KBM-7 (cell line): ENCODE measurements at regions not wholly inside any gene's neighbourhood (a gene's known extent, or its start where the extent isn't known, plus 50 kb on each side); places are given as distances from the start of the nearest gene placed in this dataset.

Experiments
- DNase-seq: peaks from one replicate; pipeline ENCODE4 v3.0.0-alpha.2; 2015
- in situ Hi-C: fragments of 300-500 bp; cut with MboI; formaldehyde crosslinking; loops from 2 replicates; pipeline ENCODE4 v1.14.3; 2020; ENCODE audit warnings: low sequenced_read_pairs, low pct_unique_long_range_greater_than_20kb, mixed read lengths

- in situ Hi-C loops: no loop called here
Measured at GRCh38 chr5:5951953-5952352, 426.4 kb downstream of the MED10 start.

DNA sequence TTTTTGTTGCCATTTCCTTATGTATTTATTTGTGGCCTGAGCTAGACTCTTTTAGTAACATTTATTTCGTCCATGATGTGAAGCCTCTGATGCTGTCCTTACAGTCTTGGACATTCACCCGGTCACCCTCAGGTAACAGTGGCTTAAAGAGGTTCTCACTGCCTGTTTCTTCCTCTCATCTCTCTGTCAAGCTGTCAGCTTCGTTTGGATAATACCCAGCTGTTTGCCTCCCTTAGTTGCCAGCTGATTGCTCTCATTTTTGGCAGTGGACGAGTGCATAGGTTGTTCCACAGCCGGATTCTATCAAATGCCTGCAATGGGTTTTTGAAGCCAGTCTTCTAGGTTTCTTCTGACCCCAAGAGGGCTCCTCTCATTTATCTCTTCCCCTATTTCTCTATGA is 427.7 kb downstream of the MED10 start:
- in situ Hi-C loops: no loop called here
- no peak for DNase-seq

More at GRCh38 chr5:5951953-5952352, 426.4 kb downstream of the MED10 start:
- DNase-seq: no peak

GRCh38 chr5:5941486-5941885 is 436.9 kb downstream of the MED10 start:
- no peak for DNase-seq
- in situ Hi-C loops: no loop called here

DNA sequence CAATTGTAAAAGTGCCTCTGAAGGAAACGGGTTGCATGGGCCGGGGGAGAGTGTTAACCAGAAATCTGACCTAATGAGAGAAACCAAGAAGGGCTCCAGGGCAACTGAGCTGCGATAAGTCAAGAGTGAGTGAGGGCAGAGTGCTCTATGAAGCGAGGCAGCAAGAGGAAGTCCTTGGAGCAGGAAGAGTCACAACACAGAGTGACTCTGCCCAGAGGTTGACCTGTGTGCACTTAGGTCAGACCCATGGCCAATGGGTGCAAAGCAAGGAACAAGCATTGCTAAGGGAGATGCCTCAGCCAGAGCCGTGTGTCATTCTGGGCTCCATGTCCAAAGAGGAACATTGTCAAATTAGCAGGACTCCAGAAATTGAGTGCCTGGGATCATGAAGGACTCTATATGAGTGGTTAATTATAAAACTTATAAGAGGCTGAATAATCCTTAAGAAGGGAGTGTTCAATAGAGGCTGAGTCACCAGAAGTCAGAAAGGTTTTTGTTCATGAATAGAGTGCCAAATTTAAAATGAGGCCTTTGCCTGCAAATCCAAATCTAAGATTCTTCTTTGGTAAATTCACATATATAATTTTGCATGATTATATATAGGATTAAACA is 438.5 kb downstream of the MED10 start:
- DNase-seq: no peak
- in situ Hi-C loops: no loop called here

GRCh38 chr5:5933651-5934050 is 444.7 kb downstream of the MED10 start:
- DNase-seq: no peak
- in situ Hi-C loops: no loop called here

DNA sequence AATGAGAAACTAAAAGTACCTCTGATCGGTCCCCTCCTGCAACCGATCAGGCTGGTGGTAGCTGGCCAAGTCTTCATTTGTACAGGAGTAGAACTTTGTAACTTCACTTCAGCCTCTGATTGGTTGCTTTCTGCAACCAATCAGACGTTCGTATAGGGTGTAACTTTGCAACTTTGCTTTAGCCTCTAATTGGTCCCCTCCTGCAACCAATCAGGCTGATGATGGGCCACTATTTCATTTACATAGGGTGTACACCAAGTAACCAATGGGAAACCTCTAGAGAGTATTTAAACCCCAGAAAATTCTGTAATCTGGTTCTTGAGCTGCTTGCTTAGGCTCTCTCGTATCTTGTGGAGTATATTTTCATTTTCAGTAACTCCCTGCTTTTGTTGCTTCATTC is 445.5 kb downstream of the MED10 start:
- in situ Hi-C loops: no loop called here

GRCh38 chr5:5930561-5930960 is 447.8 kb downstream of the MED10 start:
- in situ Hi-C loops: no loop called here
- DNase-seq: no peak

More for the DNA sequence above, 445.5 kb downstream of the MED10 start:
- no peak for DNase-seq

GRCh38 chr5:5929291-5930020 is 448.9 kb downstream of the MED10 start:
- in situ Hi-C loops: no loop called here
- no peak for DNase-seq

- no peak for DNase-seq
- in situ Hi-C loops: no loop called here
Measured at GRCh38 chr5:5925191-5925590, 453.2 kb downstream of the MED10 start.

- in situ Hi-C loops: no loop called here
- no peak for DNase-seq
Measured at GRCh38 chr5:5919411-5919810, 458.9 kb downstream of the MED10 start.

DNA sequence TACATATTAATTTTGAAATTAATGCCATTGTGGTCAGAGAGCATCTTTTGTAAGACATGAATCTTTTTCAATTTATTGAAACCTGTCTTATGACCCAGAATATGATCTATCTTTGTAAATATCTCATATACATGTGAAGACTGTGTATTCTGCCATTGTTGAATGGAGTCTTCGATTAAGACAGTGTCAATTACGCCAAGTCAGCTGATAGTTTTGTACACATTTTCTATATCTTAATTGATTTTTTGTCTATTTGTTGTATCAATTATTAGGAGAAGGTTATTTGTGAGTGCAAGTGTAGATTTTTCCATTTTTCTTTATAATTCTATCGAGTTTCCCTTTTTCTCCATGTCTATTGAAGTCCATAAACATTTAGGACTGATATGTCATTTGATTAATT is 471.6 kb downstream of the MED10 start:
- in situ Hi-C loops: no loop called here

DNA sequence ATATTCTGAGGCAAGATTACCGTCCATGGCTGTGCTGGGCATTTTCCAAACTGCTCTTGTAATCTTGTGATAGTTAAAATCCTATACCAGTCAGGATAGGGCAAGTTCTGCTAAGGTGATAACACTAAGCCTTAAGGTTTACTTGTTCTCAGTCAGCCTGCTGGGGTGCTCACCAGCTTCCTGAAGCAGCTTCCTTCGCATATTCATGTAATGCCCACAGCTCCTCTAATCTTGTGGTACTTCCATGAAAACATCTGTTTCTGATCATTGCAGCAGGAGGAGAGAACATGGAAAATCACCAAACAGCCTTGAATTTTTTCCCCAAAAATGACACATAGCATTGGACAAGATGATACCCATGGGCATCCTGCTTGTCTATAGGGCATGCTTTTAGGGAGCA is 473.2 kb downstream of the MED10 start:
- in situ Hi-C loops: no loop called here
- DNase-seq: no peak

More for the DNA sequence above, 471.6 kb downstream of the MED10 start:
- no peak for DNase-seq

DNA sequence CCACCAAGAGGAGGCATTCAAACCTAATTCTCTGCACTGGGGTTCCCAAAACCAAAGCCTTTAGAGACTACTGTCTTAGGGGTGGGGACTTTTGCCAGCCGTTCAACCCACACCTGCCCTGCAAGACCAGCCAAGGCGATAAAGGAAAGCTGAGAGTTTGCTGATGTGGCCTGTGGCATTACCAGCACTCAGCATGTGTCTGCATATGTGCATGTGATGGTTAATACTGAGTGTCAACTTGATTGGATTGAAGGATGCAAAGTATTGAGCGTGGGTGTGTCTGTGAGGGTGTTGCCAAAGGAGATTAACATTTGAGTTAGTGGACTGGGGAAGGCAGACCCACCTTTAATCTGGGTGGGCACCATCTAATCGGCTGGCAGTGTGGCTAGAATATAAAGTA is 474.2 kb downstream of the MED10 start:
- in situ Hi-C loops: no loop called here
- DNase-seq: no peak

DNA sequence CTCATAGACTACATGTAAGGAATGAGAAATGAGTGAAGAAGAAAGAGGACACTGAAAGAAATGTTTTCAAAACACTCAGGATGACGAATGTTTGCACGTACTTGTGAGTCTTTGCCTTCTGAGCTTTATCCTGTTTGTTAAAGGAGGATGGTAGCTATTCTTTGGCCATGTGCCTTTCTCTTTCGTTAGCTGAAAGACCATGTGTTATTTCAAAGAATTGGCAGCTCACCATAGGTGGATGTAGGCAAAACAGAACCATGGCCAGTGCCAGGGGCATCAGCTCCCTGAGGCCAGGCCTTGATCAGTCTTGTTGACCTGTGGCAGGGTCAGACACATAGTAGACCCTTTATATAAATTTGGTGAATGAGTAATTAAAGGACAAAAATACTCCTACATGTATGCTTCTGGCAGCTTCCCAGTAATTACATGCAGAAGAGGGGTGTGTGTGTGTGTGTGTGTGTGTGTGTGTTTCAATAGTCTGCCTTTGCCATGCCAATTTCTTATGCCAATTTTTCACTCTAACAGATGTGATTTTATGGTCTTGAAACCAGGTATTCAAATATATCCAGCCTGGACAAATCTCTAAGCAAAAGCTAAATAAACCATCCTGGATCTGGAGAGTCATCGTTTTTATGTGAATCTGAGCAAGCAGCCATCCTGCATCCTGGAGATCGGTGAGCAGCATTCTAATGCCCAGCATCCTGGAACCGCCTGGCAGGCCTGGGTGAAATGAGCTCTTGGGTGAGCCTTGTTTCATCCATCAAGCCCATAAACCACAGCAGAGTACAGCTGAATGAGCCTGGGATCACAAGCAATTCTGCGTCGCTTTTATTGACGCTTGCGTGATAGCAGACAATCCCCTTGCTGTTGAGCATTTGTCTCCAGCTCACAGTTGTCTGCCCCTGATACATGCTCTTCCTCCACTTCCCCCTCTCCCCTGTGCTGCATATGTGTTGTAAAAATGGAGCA is 475.4 kb downstream of the MED10 start:
- in situ Hi-C loops: no loop called here
- DNase-seq: no peak

GRCh38 chr5:5900350-5900749 is 477.9 kb downstream of the ICE1 start:
- in situ Hi-C loops: no loop called here
- DNase-seq: no peak

GRCh38 chr5:5899716-5900115 is 477.2 kb downstream of the ICE1 start:
- in situ Hi-C loops: no loop called here
- no peak for DNase-seq

GRCh38 chr5:5888284-5888683 is 465.8 kb downstream of the ICE1 start:
- no peak for DNase-seq
- in situ Hi-C loops: no loop called here

- in situ Hi-C loops: no loop called here
- DNase-seq: no peak
Measured at GRCh38 chr5:5887833-5888232, 465.4 kb downstream of the ICE1 start.

- DNase-seq: peak; percentile 3
- in situ Hi-C loops: no loop called here
Measured at GRCh38 chr5:5886812-5887486, 464.5 kb downstream of the ICE1 start.
